Activated CD4-positive, CD25-positive, alpha-beta regulatory T cell treated with anti-CD3 and anti-CD28 coated beads, Interleukin-2, amount 50 U/mL, for 72 hours (primary cell): ENCODE measurements at regions not wholly inside any gene's neighbourhood (a gene's known extent, or its start where the extent isn't known, plus 50 kb on each side); places are given as distances from the start of the nearest gene placed in this dataset.
"Not testable (repeated sequence)": the region's sequence is repeated elsewhere in the genome, so short reads cannot be mapped to it uniquely, and the experiment has no call there.

Source experiments
- DNase-seq: peaks from one replicate; pipeline ENCODE4 v3.0.0; 2021

DNA sequence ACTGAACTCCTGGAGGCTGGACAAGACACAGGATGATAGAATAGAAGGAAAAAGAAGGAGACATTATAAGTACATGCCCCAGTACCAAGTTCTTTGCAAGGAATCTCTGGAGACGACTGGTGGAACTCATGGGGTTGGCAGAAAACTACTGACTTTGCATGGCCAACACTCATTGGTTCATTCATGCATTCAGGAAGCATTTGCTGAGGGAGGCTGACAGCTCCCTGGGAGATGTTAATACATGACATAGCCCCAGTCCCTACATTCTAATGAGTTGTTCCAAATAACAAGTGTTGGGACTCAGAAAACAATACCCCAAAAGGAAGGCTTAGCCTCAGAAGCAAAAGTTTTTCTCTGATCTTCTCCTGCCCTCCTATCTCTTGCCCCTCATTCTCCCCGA lies 172.8 kb upstream of the IRF2BP2 start:
- DNase-seq, result no peak

DNA sequence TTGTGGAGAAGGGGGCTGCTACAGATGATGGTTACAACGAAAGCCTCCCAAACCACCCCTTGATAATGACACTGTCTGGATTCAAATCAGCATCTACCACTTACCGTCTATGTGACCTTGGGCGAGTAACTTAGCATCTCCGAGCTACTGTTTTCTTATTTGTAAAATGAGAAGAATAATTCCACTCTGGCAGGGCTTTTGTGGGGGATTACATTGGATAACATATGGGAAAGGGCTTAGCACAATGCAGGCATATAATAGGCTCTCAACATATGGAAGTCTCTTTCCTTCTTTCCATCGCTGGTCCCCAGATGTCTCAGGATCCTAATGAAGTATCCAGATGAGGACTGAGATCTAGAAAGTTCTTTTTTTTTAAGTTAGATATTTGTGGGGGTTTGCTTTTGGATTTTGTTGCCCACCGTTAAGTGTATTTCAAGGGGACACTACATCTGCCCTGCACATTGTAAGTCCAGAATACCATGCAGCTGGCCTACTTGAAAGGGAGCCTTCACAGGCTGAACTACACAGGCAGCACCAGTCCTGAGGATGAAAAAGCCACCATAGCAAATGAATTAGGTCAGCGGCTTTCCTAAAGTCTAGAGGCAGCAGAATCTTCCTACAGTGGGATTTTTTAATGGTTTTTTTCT lies 172.2 kb upstream of the IRF2BP2 start:
- DNase-seq, result no peak

DNA sequence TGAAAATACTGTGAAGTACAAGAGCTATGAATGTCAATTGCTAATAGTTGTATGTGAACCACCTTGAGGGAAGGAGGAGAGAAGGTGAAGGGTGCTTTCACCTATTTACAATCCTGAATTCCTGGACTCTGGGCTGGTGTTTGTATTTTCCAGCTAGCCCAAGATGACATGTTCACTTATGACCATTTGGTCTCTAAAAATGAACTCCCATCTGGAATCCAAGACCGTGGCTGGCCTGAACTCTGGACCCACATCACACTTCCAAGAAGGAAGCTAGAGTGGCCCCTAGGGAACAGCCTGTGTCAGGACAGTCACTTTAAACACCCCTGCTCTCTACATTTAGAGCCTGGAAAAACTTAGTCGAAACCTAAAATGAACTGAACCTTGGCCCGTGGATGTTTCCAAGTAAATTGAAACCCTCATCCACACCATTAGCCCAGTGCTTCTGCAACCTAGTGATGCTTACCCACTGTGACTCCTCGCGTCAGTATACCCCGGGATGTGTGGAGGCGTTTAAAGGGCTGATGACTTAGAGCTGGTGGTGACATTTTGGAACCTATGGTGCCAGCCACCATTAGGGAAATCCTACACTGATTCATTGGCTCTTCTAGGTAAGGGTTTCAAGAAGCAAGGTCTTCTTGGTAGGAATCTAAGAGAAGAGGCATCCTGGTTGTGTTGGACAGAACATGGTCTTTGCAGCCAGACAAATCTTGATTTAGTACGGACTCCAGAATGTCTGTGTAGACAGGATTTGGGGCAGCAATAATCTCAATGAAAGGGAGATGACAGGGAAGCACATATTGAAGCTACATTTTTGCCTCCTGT lies 171.5 kb upstream of the IRF2BP2 start:
- DNase-seq, result no peak

DNA sequence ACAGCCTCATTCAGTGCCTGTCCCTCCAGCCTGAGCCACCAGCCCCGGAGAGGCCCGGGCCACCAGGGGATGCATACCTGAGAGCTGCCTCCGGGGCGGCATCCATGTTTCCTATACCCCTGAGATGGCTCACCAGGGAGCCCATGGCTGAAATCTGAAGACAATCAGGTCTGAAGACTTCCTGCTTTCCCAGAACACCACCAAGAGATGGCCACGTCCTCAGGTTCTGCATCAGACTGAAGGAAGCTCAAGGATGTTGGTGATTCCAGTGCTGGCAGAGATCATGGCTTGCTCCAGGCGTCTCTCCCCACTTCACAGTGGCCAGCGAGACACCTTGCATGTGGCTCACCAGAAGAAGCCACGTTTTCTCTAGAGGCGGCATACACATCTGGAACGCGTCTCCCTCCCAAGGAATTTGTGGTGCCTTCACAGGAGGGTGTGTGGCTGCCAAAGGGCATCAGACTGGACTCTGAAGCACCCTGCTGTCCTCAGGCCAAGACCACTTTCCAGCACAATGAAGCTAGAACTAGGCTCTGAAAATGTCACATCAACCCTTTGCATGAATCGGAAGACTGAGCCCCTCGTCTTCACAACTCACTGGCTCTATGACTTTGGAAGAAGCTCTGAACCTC lies 170.7 kb upstream of the IRF2BP2 start:
- no peak for DNase-seq

DNA sequence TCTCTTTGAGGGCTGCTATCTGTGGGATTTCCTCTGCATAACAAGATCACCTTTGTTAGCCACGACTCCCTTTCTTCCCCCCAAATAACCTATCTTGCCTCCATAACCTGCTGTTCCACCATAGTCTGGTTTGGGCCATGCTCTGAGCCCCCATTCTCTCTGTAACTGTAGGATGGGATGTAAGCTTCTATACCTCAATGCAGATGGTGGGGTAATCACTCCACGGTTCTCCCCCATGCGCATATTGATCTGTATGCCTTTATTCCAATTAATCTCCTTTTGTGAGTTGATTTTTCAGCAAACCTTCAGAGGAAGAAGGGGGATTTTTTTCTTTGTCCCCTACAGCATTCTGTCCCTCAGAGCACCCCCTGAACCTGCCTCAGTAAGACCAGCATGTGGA lies 170.1 kb upstream of the IRF2BP2 start:
- DNase-seq, result no peak

DNA sequence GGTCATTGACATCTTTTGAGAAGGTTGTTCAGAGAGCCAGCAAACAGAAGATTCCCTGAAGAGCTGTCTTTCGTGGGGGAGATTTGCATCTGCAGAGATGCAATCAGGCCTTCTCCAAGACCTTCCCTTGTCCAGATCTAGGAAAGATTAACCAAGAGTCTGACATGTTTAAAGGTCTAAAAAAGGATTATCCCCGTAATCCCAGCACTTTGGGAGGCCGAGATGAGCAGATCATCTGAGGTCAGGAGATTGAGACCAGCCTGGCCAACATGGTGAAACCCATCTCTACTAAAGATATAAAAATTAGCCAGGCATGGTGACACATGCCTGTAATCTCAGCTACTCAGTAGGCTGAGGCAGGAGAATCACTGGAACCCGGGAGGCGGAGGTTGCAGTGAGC lies 169.6 kb upstream of the IRF2BP2 start:
- DNase-seq, result not testable (repeated sequence)

DNA sequence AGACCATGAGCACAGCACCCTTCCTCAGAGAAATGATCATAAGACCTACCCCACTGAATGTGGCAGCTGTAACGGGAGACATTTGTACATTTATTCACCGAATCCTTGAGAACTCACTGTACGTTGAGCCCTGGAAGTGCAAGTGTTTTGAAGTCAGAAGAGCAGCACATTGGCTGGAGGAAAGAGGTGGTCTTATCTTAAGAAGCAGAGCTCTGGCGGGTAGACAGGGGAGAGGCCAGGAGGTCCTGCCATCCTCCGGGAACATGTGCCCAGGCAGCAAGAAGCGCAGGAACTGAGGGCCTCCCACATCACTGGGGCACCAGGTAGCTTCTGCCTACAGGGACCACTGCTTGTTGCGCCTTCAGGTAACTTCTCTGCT lies 169.2 kb upstream of the IRF2BP2 start:
- no peak for DNase-seq

DNA sequence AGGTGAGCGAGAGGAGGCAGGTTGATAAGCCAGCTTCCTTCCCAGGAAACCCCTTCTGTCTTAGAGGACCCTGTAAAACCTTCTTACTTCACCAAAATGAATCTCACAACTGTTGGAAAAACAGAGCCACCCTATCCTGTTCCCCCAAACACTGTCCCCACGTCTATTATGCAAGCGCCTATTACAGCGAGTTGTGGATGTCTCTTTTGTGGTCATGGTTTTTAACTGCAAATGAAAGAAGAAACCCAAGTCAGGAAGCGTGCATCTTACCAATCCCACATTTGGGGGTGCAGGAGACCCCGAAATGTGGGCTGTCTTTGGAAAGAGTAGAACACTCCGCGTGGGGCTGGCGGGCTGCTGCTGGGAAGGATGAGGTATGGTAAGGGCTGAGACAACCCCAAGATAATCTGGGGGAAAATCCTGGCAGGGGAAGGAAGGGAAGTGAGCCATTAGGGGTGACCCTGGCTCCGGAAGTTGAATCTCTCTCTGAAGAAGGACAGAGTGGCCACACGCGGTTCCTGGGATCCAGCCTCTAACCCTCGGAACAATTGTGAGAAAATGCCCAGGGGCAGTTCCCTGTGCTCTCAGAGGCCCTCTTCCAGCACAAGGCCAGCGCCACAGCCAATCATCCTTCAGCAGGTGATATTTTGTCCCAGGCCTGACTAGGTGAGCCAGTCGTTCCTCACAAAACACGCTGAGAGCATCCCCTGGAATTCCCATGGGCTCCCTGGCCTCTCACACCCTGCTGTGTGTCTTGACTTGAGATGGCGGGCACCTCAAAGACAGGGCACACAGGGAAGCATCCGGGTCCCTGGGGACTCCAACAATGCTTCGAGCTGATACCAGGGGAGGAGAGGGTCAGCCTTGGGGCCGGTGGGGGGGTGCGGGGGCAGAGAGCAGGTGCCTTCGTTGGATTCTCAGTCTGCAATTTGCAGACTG lies 168.5 kb upstream of the IRF2BP2 start:
- no peak for DNase-seq

DNA sequence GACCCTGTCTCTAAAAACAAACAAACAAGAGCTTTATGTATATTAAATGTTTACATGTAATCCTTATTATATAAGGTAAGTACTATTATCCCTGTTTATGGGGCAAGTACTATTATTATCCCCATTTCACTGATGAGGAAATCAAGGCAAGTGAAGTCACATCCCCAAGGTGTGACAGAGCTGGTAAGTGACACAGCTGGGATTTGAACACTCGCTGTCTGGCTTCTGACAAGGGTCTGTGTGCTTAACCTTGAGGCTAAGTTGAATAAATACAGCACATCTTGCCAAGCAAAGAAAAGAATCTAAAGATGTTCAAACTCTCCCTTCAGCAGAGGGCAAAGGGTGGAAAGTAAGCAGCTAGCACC lies 167.9 kb upstream of the IRF2BP2 start:
- no peak for DNase-seq

DNA sequence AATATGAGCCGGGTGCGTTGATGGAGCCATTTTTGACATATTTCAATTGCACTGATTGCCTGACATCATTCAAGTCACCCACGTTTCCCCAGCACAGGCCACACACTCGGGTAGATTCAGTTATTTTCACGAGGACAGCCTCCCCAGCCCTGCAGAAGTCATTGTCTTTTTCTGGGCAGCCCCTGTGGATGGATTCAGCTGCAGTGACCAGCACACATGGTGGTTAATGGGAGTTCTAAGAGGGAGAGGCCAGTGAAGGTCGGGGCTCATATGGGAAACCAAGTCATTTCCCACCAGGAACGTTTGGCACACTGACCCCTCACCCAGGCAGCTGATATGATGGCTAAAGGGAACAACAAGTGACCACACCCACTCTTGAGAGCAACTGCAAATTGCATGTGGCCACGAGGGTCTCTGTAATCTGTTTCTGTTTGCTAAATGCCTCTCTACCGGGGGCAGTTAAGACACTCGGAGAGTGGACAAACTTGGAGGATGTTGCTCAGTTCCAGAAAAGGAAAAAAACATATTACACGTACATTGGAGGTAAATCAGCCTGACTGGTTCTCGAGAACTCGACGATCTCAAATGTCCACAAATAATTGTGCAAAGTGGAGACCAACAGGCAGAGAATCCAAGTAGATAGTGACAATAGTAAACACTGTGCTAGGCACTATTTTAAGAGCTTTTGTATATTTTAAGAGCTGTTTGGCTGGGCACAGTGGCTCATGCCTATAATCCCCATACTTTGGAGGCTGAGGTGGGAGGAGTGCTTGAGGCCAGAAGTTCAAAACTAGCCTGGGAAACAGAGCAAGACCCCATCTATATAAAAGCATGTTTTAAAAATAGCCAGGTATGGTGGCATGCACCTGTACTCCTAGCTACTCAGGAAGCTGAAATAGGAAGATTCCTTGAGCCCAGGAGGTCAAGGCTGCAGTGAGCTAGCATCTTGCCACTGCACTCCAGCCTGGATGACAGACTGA lies 167.2 kb upstream of the IRF2BP2 start:
- no peak for DNase-seq

DNA sequence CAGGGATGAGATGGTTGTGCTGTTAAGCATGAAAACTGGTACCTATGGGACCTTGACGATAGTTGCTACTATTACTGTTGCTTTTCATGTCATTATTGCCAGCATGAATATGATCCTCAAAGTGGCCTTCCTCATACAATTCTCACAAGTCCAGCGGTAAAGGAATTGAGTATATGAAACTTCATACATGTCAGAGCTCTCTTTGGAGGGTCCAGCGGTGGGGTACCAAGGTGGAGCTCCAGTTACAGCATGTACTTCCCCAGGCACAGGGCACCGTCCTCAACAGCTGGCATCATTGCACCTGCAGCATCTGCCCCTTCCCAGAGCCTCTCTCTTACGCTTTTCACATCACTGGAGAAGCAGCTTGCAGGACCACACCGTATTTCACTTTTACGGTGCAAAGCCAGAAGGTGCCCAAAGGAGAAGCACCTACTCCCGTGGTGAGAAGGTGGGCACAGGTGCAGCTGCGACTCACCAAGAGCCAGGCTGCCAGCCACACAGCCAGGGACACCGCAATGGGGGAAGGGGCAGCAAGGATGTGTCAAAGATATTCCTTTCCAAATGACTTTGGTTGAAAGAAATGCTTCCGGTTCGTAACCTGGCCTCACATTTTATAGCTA lies 166.4 kb upstream of the IRF2BP2 start:
- DNase-seq, result peak; percentile 34

DNA sequence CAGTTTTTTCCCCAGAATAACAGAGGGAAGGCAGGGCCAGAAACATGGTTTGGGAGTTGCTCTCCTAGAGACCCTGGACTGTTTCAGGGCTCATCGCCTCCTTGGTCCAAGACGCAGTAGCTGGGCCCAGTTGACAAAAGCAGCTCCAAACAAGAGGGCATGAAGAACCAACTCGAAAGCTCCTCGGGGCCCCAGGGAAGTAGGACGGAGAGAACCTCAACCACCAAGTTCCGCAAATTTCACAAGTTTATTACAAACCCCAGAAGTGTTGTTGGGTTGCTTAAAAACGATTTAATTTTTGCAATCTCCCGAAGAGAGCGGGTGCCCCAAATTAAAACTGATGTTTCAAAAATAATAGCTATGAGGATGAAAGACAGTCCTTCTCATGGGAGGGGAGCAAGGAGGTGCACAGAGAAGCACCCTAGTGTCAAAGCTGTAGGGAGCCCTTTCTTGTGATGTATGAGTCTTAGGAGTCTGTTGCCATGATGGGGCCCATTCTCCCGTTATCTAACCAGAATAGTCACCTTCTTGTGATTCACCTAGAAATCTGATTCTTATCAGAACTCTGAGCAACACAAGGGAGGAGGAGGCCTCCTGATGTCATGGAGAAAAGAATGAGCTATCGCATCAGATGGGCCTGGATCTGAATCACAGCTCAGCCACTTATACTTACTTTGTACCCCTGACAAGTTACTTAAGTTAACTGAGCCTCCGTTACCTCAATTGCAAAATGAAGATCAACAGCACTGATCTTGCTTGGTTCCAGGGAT lies 165.7 kb upstream of the IRF2BP2 start:
- DNase-seq, result no peak

DNA sequence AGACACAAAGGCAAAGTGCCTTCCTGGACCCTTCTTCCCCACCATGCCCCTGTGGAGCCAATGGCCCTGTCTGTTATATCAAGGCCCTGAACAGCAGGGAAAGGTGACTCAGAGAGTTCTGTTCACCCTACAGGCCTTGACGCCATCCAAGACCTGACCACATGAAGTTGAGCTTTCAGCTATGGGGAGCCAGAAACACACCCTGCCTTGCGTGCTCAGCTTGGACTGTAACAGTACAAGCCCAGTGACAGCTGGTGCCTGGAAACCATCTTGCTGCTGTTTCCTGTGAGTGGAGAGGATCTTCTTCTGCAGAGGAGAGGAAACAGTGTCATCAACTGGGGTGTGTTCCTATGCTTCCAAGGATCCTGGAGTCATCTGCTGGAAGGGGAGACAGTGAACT lies 165.0 kb upstream of the IRF2BP2 start:
- DNase-seq, result no peak

DNA sequence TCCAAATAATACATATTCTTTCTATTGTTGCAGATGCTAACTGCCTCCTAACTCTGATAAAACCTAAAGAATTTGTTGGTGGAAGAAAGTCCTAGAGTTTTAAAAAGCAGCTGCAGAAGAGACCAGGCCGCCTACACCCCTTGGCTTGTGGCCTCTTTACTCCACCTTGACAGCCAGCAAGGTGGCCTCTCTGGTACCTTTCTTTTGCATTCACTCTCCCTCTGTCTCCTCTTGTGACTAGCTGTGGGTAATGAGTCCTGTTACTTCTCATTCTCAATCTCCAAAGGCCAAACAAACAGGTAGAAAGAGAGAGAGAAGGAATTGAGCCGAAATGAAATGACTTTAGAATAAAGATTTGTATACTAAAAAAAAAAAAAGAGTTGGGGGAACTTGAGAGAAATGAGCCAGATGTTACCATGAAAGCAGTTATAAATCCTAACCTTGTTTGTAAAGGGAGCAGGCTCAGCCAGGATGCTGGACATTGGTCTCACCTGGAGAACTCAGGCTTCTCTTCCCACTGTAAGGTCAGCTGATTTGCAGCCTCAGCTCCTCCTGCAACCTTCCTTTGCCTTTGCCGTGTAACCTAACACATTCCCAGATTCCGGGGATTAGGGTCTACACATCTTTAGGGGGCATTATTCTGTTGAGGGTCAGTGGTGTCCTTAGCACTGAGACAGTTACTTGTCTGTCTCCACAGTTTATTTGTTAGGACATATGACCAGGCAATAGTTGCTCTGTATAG lies 164.1 kb upstream of the IRF2BP2 start:
- DNase-seq, result no peak

DNA sequence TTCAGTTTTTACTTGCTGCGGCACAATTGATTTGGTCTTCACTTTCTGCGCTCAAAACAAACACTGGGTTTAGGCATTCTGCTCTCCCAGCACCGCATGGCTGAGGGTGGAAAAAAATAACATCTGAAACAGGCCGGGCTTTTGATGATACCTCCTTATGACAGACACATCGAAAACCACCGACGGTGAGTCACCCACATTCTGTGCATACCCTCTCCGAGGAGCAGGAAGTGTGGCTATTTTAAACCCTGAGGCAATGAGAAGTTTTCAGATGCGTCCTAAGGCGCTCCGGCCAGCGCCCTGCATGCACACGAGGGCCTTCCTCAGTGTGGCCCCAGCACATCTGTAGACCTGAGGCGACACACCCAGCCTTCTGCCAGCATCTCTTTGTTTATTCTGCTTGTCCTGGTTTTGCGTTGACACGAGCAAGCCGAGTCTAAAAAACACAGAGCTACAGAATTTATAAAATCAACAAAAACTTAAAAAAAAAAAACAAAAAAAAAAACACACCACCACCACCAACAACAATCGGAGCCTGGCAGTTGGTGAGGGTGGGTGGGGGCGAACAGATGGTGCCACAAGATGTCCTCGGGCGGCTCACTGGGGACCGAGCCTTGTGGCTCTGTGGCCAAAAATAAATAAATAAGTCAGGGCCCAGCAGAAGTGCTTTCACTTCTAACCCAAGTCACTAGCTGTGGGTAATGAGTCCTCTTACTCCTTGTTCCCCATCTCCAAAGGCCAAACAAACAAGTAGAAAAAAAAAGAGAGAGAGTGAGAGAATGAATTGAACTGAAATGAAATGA lies 162.6 kb upstream of the IRF2BP2 start:
- peak; percentile 69 for DNase-seq

DNA sequence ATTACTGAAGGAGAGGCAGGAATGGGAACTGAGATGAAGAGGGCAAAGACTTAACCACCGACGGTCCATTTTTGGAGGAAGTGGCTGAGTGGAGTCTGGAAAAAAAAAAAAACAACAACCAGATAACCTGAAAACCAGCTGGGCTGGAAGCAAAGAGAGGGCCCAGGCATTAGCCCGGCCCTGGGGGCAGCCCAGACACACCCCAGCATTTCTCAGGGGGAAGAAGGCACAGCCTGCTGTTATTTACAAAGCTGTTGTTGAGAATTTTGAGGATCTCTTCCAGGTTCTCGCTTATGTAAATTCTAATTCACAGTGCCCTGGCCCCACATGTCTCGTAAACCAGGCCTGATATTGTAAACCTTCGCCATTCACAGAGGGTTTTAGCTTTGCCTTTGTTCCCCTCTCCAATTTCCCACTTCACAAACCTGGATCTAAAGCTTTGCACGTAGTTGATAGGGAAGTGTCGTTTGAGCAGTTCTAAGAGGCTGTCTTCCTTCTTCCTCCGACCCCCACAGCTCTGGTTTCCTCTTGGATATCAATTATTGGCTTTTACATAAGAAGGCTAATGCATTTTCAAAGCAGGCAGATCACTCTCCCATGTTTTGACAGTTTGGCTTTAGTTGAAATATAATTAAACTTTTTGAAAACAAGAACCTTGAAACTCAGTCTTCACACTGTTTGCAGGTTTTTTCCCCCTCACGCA lies 161.8 kb upstream of the IRF2BP2 start:
- peak; percentile 25 for DNase-seq

DNA sequence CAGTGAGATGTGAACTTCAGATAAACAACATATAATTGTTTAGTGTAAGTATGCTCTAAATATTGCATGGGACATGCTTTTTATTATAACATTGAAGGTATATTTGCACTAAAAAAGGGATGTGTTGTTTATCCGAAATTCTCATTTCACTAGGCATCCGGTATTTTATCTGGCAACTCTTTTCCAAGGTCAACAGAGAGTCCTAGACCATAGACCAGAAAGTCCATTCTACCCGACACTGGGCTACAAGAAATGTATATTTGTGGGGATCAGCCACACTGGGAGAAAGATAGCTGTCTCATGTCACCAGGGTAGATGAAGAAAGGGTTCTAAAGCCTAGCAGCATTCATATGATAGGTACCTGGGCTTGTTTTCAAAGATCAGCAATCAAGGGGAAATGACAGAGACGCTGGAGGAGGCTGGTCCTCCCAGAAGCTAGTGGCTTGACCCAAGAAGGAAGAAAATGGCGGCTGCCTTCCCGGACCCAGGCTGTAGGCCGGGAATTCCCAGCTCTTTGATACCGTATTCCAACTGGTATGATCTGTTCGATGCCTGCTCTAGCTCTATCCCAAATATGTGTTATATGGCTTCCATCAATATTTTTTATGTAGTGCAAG lies 161.1 kb upstream of the IRF2BP2 start:
- DNase-seq, result no peak
